ENCODE measurements at regions not wholly inside any gene's neighbourhood (a gene's known extent, or its start where the extent isn't known, plus 50 kb on each side); places are given as distances from the start of the nearest gene placed in this dataset.
A peak's percentile ranks its signal among the peaks of the same experiment; 100 is the strongest.

DNA sequence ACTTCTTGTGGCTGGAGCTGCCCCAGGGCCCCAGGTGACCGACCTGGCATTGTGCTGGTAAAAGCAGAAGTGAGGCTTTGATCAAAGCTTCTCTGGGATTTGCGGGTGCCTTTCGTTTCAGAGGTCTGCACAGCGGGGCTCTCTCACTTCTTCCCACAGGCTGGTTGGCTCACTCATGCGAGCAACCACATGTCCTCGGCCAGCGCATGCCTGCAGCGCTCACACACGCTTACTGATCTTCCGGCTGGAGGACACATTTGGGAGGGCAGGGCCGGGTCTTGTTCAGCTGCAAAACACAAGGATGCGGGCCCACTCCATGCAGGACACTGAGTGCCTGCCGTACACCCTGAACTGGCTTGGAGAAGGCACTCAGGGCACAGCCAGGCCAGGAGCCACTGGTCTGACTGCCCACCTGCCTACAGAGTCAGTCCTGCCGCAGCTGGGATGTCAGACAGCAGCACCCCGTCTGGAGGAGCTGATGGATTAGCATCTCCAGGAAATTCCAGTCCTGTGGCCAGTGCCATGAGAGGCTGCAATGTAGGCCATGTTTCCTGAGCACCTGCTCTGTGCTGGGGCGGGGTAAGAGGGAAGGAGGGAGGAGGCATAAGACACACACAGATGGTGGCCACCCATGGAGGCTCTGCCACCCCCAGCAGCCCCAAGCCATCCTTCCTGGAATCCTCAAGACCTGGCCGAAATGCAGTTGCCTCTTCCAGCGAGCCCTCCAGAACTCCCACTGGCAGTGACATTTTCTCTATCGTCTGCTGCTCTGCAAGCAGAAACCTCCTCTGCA is 1383.2 kb downstream of the BRD1 start:
- TF ChIP-seq POLR2A (IDR thresholded peaks at IDR 0.05) (no peak), POLR2AphosphoS5 (IDR thresholded peaks at IDR 0.05) (peak in 2 of 3 donors; percentile 14 to 64)

Measured in spleen (tissue), 3 donors.